ENCODE measurements at regions not wholly inside any gene's neighbourhood (a gene's known extent, or its start where the extent isn't known, plus 50 kb on each side); places are given as distances from the start of the nearest gene placed in this dataset.

DNA sequence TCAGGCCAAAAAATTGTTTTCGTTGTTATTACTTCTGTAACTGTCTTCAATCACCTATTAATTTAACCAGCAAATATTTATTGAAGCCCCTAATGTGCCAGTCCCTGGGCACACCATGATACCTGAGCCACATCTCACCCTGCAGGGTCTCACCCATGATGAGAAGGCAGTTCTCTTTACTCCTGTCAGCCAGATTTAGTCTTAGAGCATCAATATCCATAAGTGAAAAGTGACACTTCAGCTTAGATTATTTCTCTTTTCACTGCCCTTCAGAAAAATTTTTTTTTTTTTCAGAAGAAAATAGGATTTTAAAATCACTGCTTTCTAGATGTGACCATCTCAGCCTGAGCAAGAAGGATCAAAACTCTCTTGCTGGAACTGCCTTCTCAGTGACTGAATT lies 258.6 kb upstream of the NFE2L3 start:
- H3K9me3 ChIP-seq: no peaks in the 10 kb centered on the region
- ATAC-seq: no peak
- no peak for DNase-seq
- intact Hi-C loops (cut with DNase I): no loop called here
- no peaks in the 10 kb centered on the region for H3K36me3 ChIP-seq
- peaks cover 11% of the 10 kb centered on the region for H3K4me1 ChIP-seq
- H3K27ac ChIP-seq: no peak overlapping the region
- TF ChIP-seq, protein P1, sequence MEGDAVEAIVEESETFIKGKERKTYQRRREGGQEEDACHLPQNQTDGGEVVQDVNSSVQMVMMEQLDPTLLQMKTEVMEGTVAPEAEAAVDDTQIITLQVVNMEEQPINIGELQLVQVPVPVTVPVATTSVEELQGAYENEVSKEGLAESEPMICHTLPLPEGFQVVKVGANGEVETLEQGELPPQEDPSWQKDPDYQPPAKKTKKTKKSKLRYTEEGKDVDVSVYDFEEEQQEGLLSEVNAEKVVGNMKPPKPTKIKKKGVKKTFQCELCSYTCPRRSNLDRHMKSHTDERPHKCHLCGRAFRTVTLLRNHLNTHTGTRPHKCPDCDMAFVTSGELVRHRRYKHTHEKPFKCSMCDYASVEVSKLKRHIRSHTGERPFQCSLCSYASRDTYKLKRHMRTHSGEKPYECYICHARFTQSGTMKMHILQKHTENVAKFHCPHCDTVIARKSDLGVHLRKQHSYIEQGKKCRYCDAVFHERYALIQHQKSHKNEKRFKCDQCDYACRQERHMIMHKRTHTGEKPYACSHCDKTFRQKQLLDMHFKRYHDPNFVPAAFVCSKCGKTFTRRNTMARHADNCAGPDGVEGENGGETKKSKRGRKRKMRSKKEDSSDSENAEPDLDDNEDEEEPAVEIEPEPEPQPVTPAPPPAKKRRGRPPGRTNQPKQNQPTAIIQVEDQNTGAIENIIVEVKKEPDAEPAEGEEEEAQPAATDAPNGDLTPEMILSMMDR (IDR thresholded peaks at IDR 0.05): no peak
- peak overlapping the region; percentile 49 for H3K4me3 ChIP-seq
- H3K27me3 ChIP-seq (ENCODE audit: low read depth): peaks cover 8% of the 10 kb centered on the region

DNA sequence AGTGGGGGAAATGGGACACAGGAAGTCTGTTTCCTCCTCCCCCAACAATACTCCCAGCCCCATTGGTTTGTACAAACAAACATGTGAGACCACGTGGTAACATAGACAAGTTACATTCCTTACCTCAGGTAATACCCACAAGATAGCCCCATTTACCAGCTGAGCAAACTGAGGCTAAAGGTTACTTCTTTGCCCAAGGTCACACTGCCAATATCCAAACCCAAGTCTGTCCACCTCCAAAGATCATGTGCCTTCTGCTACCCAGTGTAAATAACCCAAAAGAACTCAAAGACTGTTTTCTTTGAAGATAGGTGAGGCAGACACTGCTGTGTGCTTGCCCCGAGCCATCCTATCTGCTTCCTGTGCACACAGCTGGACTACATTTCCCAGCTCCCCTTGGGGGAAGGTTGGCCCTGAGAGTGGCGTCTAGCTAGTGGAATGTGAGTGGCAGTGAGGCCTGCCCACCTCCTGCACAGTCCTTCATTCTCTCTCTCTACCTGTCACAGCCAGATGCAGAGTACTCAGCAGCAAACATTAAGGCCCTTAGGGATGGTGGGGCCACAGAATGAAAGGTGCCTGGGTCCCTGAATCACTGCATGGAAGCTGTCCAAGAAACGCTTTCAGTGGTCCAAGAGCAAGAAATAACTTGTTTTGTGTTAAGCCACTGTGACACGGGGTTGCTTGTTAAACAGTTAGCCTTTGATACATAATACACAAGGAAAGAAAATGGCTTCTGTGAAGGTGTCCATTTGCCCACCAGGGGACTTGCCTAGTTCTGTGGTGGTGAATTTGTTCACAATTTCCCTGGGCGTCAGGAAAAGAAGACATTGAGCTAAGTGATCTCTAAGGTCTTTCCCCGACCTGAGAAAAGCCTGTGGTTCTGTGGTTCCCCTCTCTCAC lies 257.7 kb upstream of the NFE2L3 start:
- intact Hi-C loops (cut with DNase I): no loop called here
- ATAC-seq (peak; percentile 80 to 89), DNase-seq (peak; percentile 49)
- H3K4me3 ChIP-seq: no peak overlapping the region
- peaks cover 11% of the 10 kb centered on the region for H3K4me1 ChIP-seq
- H3K27me3 ChIP-seq (ENCODE audit: low read depth): peaks cover 5% of the 10 kb centered on the region
- no peak overlapping the region for H3K27ac ChIP-seq
- TF ChIP-seq, protein P1 (IDR thresholded peaks at IDR 0.05): no peak
- no peaks in the 10 kb centered on the region for H3K36me3 ChIP-seq
- H3K9me3 ChIP-seq: no peaks in the 10 kb centered on the region

DNA sequence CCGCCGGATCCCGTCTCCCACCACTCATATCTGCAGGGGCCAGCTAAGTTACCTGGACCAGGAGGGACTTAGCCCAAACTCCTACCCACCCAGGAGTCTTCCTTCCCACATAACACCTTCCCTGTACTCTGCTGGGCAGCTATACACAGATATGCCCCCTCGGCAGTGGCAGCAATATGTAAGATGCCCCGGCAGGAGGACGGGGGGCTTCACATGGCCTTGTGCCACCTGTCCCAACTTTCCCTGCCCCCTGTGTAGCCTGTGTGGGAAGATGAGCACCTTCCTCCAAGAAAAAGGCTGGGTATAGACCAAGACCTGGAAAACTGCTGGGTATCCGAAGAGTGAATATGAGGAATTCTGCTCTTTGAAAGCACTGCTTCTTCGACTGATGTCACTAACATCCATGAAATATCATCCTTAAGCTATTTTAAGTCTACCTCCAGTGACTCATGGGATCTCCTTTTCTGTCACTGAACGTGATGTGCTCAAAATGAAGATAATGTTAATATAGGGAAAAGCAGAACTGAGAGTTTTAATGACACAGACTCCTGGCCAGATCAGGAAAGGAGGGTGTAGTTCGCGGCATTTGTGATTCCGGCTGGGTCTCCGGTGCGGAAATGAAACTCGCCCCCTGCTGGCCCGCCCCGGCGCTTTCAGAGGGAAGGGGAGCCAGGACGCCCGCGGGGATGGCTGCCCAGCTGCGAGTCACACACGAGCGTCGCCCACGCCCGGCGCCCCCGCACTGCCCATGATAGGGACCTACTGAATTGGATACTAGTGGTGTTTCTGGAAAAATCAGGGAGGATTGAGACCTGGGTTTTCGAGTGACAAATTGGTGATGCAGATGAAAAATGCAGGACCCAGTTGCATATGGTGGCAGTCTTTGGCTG lies 256.9 kb upstream of the NFE2L3 start:
- H3K9me3 ChIP-seq: no peaks in the 10 kb centered on the region
- ATAC-seq: peak; percentile 85
- TF ChIP-seq, protein P1 (IDR thresholded peaks at IDR 0.05): peak; percentile 75
- peaks cover 11% of the 10 kb centered on the region for H3K4me1 ChIP-seq
- intact Hi-C loops (cut with DNase I): loop anchor here (5.0 kb wide), 1 partner anchor 472 kb away; no protein-coding TSS in a partner anchor
- H3K4me3 ChIP-seq: peak overlapping the region; percentile 23
- H3K27me3 ChIP-seq (ENCODE audit: low read depth): peaks cover 2% of the 10 kb centered on the region
- DNase-seq: peak; percentile 81
- H3K36me3 ChIP-seq: no peaks in the 10 kb centered on the region
- no peak overlapping the region for H3K27ac ChIP-seq

DNA sequence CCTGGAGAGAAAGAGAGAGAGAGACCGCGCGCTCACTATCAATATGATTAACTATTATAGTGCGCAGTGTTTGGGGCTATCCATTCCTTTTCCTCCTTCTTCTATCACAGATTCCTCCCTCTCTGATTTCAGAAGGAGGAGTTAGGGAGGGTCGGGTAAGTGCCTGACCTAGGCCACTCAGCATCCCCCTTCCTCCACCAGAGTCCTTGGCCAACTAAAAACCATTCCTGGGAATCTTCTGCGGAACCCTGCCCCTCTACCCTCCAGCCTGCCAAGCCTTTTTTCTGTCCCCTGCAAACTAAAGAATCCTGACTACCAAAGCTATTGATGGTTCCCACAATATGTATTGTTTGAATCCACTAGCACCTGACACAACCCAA lies 256.2 kb upstream of the NFE2L3 start:
- no peaks in the 10 kb centered on the region for H3K9me3 ChIP-seq
- peaks cover 11% of the 10 kb centered on the region for H3K4me1 ChIP-seq
- H3K36me3 ChIP-seq: no peaks in the 10 kb centered on the region
- no peak overlapping the region for H3K27ac ChIP-seq
- H3K27me3 ChIP-seq (ENCODE audit: low read depth): no peaks in the 10 kb centered on the region
- DNase-seq (no peak), ATAC-seq (no peak)
- H3K4me3 ChIP-seq: no peak overlapping the region
- intact Hi-C loops (cut with DNase I): loop anchor here (5.0 kb wide), 1 partner anchor 472 kb away; no protein-coding TSS in a partner anchor
- TF ChIP-seq, protein P1 (IDR thresholded peaks at IDR 0.05): no peak

DNA sequence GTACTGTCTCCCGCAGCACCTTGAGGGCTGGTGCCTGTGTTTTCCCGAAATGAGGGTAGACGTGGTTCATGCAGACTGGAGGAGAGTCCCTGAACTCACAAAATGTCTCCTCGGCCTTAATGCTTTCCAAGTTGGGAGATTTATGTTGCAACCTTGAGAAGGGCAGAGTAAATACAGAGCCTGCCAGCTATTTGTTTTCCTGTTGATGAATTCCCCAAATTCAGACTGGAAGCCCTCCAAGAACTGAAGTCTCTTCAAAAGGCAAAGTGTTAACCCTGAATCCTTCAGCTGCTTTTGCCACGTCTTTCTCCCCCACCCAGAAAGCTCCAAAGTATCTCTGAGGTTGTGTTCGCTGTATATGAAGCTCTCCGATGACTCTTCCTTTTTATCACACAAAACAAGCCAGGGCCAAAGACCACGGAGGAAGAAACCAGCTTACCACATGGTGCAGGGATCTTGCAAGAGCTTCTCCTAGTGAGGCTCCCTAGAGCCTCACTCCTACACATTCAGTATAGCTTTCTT lies 254.7 kb upstream of the NFE2L3 start:
- H3K4me3 ChIP-seq: no peak overlapping the region
- H3K36me3 ChIP-seq: no peaks in the 10 kb centered on the region
- TF ChIP-seq, protein P1 (IDR thresholded peaks at IDR 0.05): no peak
- no peaks in the 10 kb centered on the region for H3K27me3 ChIP-seq (ENCODE audit: low read depth)
- ATAC-seq: peak in 1 of 2 donors; percentile 12
- H3K27ac ChIP-seq: no peak overlapping the region
- H3K9me3 ChIP-seq: no peaks in the 10 kb centered on the region
- no peak for DNase-seq
- intact Hi-C loops (cut with DNase I): loop anchor here (5.0 kb wide), 1 partner anchor 470 kb away; no protein-coding TSS in a partner anchor
- H3K4me1 ChIP-seq: peaks cover 11% of the 10 kb centered on the region

All from lower lobe of right lung (tissue), 2 donors.